Gastrocnemius medialis (tissue), 4 donors: ENCODE measurements at regions not wholly inside any gene's neighbourhood (a gene's known extent, or its start where the extent isn't known, plus 50 kb on each side); places are given as distances from the start of the nearest gene placed in this dataset.

Source experiments
- ATAC-seq, 2 donors: fragments of 150-250 bp; one replicate each; pipeline ENCODE4 v1.9.1; 2016
- DNase-seq, 2 donors: peaks; one replicate each; pipeline ENCODE4 v3.0.0-alpha.2; 2019
- H3K27ac ChIP-seq, 4 donors: fragments of 200-600 bp; sonication (generic); 1 replicate in 1 of 4; 2 replicates in 3 of 4; pipeline ENCODE4 v1.5.1; 2016 to 2018; ENCODE audit warnings: mild to moderate bottlenecking in 2 of 4, moderate library complexity in 1 of 4
- H3K27me3 ChIP-seq, 3 donors: fragments of 200-600 bp; sonication (generic) in 2 of 3; 1 replicate in 1 of 3; 2 replicates in 2 of 3; pipeline versions ENCODE4 v1.5.1 to v1.6.0; 2016 to 2019; ENCODE audit warnings: mild to moderate bottlenecking in 1 of 3, moderate library complexity in 1 of 3
- H3K36me3 ChIP-seq, 2 donors: fragments of 200-600 bp; sonication (generic) in 1 of 2; one replicate each; pipeline ENCODE4 v1.5.1; 2017 to 2018
- H3K4me1 ChIP-seq, 2 donors: fragments of 200-600 bp; sonication (generic) in 1 of 2; one replicate each; pipeline ENCODE4 v1.5.1; 2016 to 2017; ENCODE audit warnings: mild to moderate bottlenecking in 2 of 2
- H3K4me3 ChIP-seq, 4 donors: fragments of 200-600 bp; sonication (generic) in 3 of 4; 1 replicate in 1 of 4; 2 replicates in 3 of 4; pipeline ENCODE4 v1.5.1; 2016 to 2019; ENCODE audit warnings: mild to moderate bottlenecking in 2 of 4
- H3K9me3 ChIP-seq, 3 donors: fragments of 200-600 bp; sonication (generic) in 2 of 3; 1 replicate in 1 of 3; 2 replicates in 2 of 3; pipeline ENCODE4 v1.5.1; 2016 to 2019
- POLR2A ChIP-seq, 2 donors: fragments of 450-650 bp; IDR thresholded peaks; one replicate each; pipeline ENCODE4 v1.6.1; 2017; ENCODE audit warnings: antibody characterized with exemption in 2 of 2, mild to moderate bottlenecking in 2 of 2, moderate library complexity in 2 of 2
- in situ Hi-C, 4 donors: fragments of 200-750 bp; cut with MboI; loops; one replicate each; pipeline versions ENCODE4 v1.15.0 to v1.8.0; 2017; ENCODE audit warnings: low sequenced_read_pairs in 4 of 4
- intact Hi-C: fragments of 100-400 bp; cut with DNase I; formaldehyde crosslinking; loops from one replicate; pipeline ENCODE4 v1.15.1; 2023; ENCODE audit warnings: low total_unique reads
- TF ChIP-seq, protein P1 (sequence below), 5 experiments: fragments of 450-650 bp in 3 of 5; fragments of 200-600 bp in 2 of 5; sonication (generic) in 2 of 5; IDR thresholded peaks in 4 of 5; conservative IDR thresholded peaks in 1 of 5; 1 replicate in 4 of 5; 2 replicates in 1 of 5; pipeline ENCODE4 v1.5.1; 2016 to 2019; ENCODE audit warnings: antibody characterized with exemption in 5 of 5, mild to moderate bottlenecking in 3 of 5, moderate library complexity in 3 of 5

DNA sequence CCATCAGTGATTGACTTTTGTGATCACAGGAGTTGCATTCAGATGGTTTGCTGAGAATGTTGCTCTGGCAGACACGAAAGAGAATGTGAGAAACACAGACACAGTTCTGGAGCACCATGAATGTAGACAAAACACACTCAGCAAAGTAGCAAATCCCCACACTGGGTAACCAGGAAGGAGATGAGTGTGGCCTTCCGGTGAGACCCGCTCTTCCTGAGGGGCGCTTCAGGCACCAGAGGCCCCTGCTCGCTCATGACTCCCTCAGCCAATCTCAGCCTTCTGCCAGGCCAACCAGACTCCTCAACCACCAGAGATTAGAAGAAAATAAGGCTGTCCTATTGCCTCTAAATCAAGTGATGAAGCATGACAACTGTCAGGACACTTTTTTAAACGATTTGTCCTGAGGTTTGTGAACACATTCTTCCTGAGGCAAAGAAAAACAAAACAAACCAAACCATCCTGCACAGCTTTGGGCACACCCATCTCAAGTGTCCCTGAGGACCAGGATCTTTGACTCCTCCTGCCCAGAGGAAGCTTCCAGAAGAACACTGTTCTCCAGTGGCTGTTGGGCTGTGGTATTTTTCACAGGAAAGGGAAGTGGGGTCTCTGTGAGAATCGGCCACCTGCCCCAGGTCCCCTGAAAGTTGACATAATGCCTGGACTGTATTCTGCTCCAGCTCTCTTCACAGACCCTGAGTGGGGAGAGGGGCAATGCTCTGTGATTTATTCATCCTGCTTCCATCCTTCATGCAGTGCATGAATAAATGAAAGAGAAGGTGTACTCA lies 152.8 kb downstream of the BCL11A start:
- Histone ChIP-seq H3K4me3 (no peak overlapping the region), H3K27me3 (no peaks in the 10 kb centered on the region), H3K36me3 (no peaks in the 10 kb centered on the region), H3K27ac (no peak overlapping the region), H3K9me3 (no peaks in the 10 kb centered on the region), H3K4me1 (no peaks in the 10 kb centered on the region)
- no peak for TF ChIP-seq POLR2A (IDR thresholded peaks at IDR 0.05)
- TF ChIP-seq, protein P1, sequence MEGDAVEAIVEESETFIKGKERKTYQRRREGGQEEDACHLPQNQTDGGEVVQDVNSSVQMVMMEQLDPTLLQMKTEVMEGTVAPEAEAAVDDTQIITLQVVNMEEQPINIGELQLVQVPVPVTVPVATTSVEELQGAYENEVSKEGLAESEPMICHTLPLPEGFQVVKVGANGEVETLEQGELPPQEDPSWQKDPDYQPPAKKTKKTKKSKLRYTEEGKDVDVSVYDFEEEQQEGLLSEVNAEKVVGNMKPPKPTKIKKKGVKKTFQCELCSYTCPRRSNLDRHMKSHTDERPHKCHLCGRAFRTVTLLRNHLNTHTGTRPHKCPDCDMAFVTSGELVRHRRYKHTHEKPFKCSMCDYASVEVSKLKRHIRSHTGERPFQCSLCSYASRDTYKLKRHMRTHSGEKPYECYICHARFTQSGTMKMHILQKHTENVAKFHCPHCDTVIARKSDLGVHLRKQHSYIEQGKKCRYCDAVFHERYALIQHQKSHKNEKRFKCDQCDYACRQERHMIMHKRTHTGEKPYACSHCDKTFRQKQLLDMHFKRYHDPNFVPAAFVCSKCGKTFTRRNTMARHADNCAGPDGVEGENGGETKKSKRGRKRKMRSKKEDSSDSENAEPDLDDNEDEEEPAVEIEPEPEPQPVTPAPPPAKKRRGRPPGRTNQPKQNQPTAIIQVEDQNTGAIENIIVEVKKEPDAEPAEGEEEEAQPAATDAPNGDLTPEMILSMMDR (IDR thresholded peaks at IDR 0.05 in 4 of 5, conservative IDR thresholded peaks at IDR 0.05 in 1 of 5): no peak
- no peak for DNase-seq
- in situ Hi-C loops: no loop called here
- intact Hi-C loops: no loop called here
- ATAC-seq: no peak

DNA sequence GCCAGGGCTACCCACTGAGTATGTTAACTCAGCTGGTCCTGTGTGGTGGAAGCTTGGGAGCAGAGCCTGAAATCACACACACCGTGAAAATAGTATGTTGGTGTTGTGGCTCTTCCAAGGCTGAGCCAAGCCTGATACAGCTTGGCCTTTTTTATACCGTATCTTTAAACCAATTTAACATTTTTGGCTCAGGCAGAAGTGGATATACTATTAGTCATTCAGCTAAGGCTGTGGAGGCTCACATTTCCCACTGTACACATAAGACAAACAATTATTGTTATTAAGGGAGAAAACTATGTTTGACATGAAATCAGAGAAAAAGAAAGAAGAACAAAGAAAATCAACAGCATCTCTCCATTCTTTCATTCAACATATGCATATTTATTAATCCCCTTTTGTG lies 159.0 kb downstream of the BCL11A start:
- DNase-seq: no peak
- Histone ChIP-seq H3K27ac (no peak overlapping the region), H3K9me3 (no peaks in the 10 kb centered on the region), H3K4me1 (no peaks in the 10 kb centered on the region), H3K27me3 (no peaks in the 10 kb centered on the region), H3K36me3 (no peaks in the 10 kb centered on the region), H3K4me3 (no peak overlapping the region)
- ATAC-seq: no peak
- in situ Hi-C loops (no loop called here), intact Hi-C loops (no loop called here)
- no peak for TF ChIP-seq POLR2A (IDR thresholded peaks at IDR 0.05)
- TF ChIP-seq, protein P1 (IDR thresholded peaks at IDR 0.05 in 4 of 5, conservative IDR thresholded peaks at IDR 0.05 in 1 of 5): no peak

DNA sequence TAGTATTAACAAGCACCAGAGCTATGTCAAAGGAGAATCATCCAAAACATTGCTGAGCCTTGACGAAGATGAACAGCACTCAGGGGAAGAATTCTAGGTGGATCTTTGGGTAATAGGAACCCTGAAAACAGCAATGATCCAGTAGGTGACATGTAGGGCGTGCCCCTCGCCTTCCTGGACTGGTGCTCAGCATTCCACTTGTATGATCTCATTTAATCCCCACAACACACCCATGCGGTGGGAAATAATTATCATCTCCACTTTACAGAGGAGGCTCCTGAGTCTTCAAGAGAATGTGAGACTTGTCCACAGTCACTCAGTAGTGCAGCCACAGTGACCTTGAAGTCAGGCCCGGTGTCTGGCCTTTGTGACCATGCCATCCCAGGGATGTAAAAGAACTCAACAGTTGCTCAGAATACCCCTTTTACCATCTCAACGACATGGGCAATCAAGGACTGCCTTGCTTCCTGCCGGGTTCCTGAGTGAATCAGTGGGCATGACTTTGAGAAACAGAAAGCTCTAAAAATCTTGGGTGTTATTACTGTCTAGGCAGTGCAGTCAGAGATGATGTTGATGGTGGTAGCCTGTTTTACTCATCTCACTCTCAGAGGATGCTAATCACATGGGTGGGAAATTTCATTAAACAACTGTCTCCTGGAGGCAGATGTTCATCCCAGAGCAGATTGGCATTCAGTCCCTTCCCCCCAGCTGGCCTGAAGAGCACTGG lies 161.6 kb downstream of the BCL11A start:
- H3K27ac ChIP-seq: no peak overlapping the region
- no peaks in the 10 kb centered on the region for H3K36me3 ChIP-seq
- H3K27me3 ChIP-seq: no peaks in the 10 kb centered on the region
- ATAC-seq (no peak), DNase-seq (no peak)
- TF ChIP-seq, protein P1 (IDR thresholded peaks at IDR 0.05 in 4 of 5, conservative IDR thresholded peaks at IDR 0.05 in 1 of 5): no peak
- no peak for TF ChIP-seq POLR2A (IDR thresholded peaks at IDR 0.05)
- no peak overlapping the region for H3K4me3 ChIP-seq
- intact Hi-C loops: no loop called here
- in situ Hi-C loops: no loop called here
- H3K9me3 ChIP-seq: no peaks in the 10 kb centered on the region
- no peaks in the 10 kb centered on the region for H3K4me1 ChIP-seq

DNA sequence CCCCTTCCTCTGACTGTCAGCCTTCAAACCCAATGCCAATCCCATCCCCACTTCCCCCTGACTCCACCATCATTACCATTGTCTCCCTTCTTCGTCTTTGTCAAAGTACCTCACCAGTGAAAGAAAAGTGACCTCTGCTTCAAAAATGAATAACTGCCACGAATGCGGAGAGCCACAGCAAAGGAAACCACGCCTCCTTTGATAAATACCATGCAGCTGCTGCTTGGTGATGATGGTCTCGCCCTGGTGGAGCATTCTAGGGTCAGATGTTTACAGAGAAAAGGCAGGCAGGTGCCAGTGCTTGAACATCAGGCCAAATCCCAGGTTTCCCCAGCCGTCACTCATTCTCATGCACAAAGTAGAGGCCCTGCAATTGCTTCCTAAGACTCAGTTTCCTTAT lies 162.2 kb downstream of the BCL11A start:
- in situ Hi-C loops (no loop called here), intact Hi-C loops (no loop called here)
- Histone ChIP-seq H3K27me3 (no peaks in the 10 kb centered on the region), H3K27ac (no peak overlapping the region), H3K4me3 (no peak overlapping the region), H3K4me1 (no peaks in the 10 kb centered on the region), H3K9me3 (no peaks in the 10 kb centered on the region), H3K36me3 (no peaks in the 10 kb centered on the region)
- TF ChIP-seq, protein P1 (IDR thresholded peaks at IDR 0.05 in 4 of 5, conservative IDR thresholded peaks at IDR 0.05 in 1 of 5): no peak
- no peak for TF ChIP-seq POLR2A (IDR thresholded peaks at IDR 0.05)
- no peak for ATAC-seq
- DNase-seq: no peak
